ENCODE measurements at regions not wholly inside any gene's neighbourhood (a gene's known extent, or its start where the extent isn't known, plus 50 kb on each side); places are given as distances from the start of the nearest gene placed in this dataset.

- TF ChIP-seq POLR2AphosphoS5 (IDR thresholded peaks at IDR 0.05; ENCODE audit: low read depth, low read length) (no peak), POLR2A (IDR thresholded peaks at IDR 0.05; ENCODE audit: low read depth, low read length) (no peak), TAF1 (IDR thresholded peaks at IDR 0.05; ENCODE audit: low read depth, low read length) (no peak), PAX5 (IDR thresholded peaks at IDR 0.05; ENCODE audit: insufficient read depth, low read length, severe bottlenecking) (no peak), POU2F2 (IDR thresholded peaks at IDR 0.05; ENCODE audit: low read depth, low read length) (no peak)
Observed at GRCh38 chr19:32166238-32166637, 179.2 kb upstream of the ZNF507 start.
